ENCODE measurements at regions not wholly inside any gene's neighbourhood (a gene's known extent, or its start where the extent isn't known, plus 50 kb on each side); places are given as distances from the start of the nearest gene placed in this dataset.

GRCh38 chr19:16022251-16022650, 54.0 kb upstream of the TPM4 start:
- TF ChIP-seq CREB1 (IDR thresholded peaks at IDR 0.05; ENCODE audit: low read depth), result no peak
- no peak for TF ChIP-seq TAF1 (IDR thresholded peaks at IDR 0.05; ENCODE audit: low read depth)
- no peak for TF ChIP-seq MAX (IDR thresholded peaks at IDR 0.05)
- no peak for TF ChIP-seq CEBPB (IDR thresholded peaks at IDR 0.05)
- TF ChIP-seq YY1 (IDR thresholded peaks at IDR 0.05; ENCODE audit: low read depth), result no peak
- TF ChIP-seq RAD21 (IDR thresholded peaks at IDR 0.05; ENCODE audit: low read depth), result no peak
- no peak for TF ChIP-seq EP300 (IDR thresholded peaks at IDR 0.05; ENCODE audit: borderline replicate concordance)
- TF ChIP-seq REST (IDR thresholded peaks at IDR 0.05; ENCODE audit: low read depth), result no peak
- TF ChIP-seq TCF12 (IDR thresholded peaks at IDR 0.05; ENCODE audit: low read depth), result no peak
